DOHH2 (cell line): ENCODE measurements at regions not wholly inside any gene's neighbourhood (a gene's known extent, or its start where the extent isn't known, plus 50 kb on each side); places are given as distances from the start of the nearest gene placed in this dataset.

Experiments
- EZH2phosphoT487 ChIP-seq: fragments of 200-600 bp; sonication (generic); IDR thresholded peaks from 2 replicates; pipeline ENCODE4 v1.6.1; 2017; ENCODE audit warnings: borderline replicate concordance, mild to moderate bottlenecking, antibody characterized with exemption, low read length, moderate library complexity, mixed read lengths
- TF ChIP-seq, protein P1 (sequence below): fragments of 200-600 bp; sonication (generic); IDR thresholded peaks from one replicate; pipeline ENCODE4 v1.5.1; 2014; ENCODE audit warnings: antibody characterized with exemption, mild to moderate bottlenecking, low read depth, low read length; ENCODE audit not compliant: poor library complexity, severe bottlenecking

DNA sequence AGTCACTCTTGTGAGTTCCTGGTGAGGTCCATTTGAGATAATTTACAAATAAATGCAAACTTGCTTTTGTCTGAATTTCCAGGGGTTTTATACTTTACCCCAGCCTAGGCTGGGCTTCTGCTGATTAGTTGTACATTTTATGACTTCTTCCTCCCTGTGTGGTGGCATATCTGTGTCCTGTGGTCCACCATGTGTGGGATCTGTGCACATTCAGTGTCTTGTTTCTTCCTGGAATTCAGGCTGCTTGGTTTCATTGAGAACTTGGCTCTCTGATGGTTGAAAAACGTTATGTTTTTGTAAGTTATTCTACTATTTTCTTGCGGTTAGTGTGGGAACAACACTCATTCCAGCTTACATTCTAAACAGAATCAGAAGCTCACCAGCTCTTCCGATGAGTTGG is 523.4 kb upstream of the PFKP start:
- TF ChIP-seq, protein P1, sequence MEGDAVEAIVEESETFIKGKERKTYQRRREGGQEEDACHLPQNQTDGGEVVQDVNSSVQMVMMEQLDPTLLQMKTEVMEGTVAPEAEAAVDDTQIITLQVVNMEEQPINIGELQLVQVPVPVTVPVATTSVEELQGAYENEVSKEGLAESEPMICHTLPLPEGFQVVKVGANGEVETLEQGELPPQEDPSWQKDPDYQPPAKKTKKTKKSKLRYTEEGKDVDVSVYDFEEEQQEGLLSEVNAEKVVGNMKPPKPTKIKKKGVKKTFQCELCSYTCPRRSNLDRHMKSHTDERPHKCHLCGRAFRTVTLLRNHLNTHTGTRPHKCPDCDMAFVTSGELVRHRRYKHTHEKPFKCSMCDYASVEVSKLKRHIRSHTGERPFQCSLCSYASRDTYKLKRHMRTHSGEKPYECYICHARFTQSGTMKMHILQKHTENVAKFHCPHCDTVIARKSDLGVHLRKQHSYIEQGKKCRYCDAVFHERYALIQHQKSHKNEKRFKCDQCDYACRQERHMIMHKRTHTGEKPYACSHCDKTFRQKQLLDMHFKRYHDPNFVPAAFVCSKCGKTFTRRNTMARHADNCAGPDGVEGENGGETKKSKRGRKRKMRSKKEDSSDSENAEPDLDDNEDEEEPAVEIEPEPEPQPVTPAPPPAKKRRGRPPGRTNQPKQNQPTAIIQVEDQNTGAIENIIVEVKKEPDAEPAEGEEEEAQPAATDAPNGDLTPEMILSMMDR: no peak
- TF ChIP-seq EZH2phosphoT487: no peak
